Ovary (tissue), 3 donors: ENCODE measurements at regions not wholly inside any gene's neighbourhood (a gene's known extent, or its start where the extent isn't known, plus 50 kb on each side); places are given as distances from the start of the nearest gene placed in this dataset.

Experiments
- CTCF ChIP-seq, 3 donors: fragments of 450-650 bp in 2 of 3; fragments of 200-600 bp in 1 of 3; IDR thresholded peaks; one replicate each; pipeline versions ENCODE4 v1.5.1 to v1.8.0; 2016 to 2022; ENCODE audit warnings: antibody characterized with exemption in 3 of 3, mild to moderate bottlenecking in 1 of 3
- EP300 ChIP-seq: sonication (generic); formaldehyde crosslinking; IDR thresholded peaks from one replicate; pipeline ENCODE4 v1.6.1; 2017; ENCODE audit warnings: antibody characterized with exemption
- POLR2A ChIP-seq: fragments of 450-650 bp; IDR thresholded peaks from one replicate; pipeline ENCODE4 v1.6.1; 2017; ENCODE audit warnings: antibody characterized with exemption, mild to moderate bottlenecking, moderate library complexity
- donor health status: DM: no; HTN: no; CAD: no.

DNA sequence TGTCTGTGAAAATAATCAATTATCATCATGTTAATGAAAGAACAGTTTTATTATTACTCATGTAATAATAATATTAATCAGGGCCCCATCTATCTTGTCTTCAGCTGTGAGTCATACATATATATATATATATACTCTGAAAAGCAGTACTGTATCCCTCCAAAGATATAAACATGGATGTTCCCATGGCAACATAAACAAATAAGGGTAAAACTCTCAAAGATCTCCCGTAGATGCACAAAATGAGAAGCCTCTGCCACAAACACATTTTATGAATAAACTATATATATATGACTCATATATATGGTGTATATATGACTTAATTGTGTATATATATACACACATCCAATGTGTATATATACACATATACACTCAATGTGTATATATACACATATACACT lies 163.8 kb upstream of the ARHGEF26 start:
- TF ChIP-seq CTCF (IDR thresholded peaks at IDR 0.05) (no peak), EP300 (no peak), POLR2A (no peak)
